Renal cortex interstitium (tissue), 11 donors: ENCODE measurements at regions not wholly inside any gene's neighbourhood (a gene's known extent, or its start where the extent isn't known, plus 50 kb on each side); places are given as distances from the start of the nearest gene placed in this dataset.

Experiments used
- DNase-seq, 11 donors: peaks; one replicate each; pipeline ENCODE4 v3.0.0-alpha.2; 2013; ENCODE audit warnings: low read depth in 9 of 11, low spot score in 4 of 11; ENCODE audit errors: extremely low read depth in 1 of 11

- DNase-seq = no peak
Observed at GRCh38 chr13:40208517-40208916, 457.9 kb downstream of the FOXO1 start.

GRCh38 chr13:40210865-40211585 lies 455.4 kb downstream of the FOXO1 start:
- DNase-seq = no peak

- no peak for DNase-seq
Observed at GRCh38 chr13:40211586-40211968, 454.9 kb downstream of the FOXO1 start.

- no peak for DNase-seq
Observed at GRCh38 chr13:40213779-40214178, 452.7 kb downstream of the FOXO1 start.

GRCh38 chr13:40215311-40215710 lies 451.1 kb downstream of the FOXO1 start:
- DNase-seq = no peak

- DNase-seq = no peak
Observed at GRCh38 chr13:40215747-40216146, 450.7 kb downstream of the FOXO1 start.

- no peak for DNase-seq
Observed at GRCh38 chr13:40217675-40218074, 448.8 kb downstream of the FOXO1 start.

GRCh38 chr13:40220299-40220935 lies 446.0 kb downstream of the FOXO1 start:
- DNase-seq = no peak

- no peak for DNase-seq
Observed at GRCh38 chr13:40221131-40221459, 445.3 kb downstream of the FOXO1 start.

- DNase-seq = peak in 1 of 11 donors; percentile 31
Observed at GRCh38 chr13:40221460-40222201, 444.8 kb downstream of the FOXO1 start.

GRCh38 chr13:40223585-40223984 lies 442.9 kb downstream of the FOXO1 start:
- no peak for DNase-seq

- no peak for DNase-seq
Observed at GRCh38 chr13:40228496-40228895, 437.9 kb downstream of the FOXO1 start.

GRCh38 chr13:40228990-40229389 lies 437.5 kb downstream of the FOXO1 start:
- no peak for DNase-seq

GRCh38 chr13:40230833-40231266 lies 435.6 kb downstream of the FOXO1 start:
- no peak for DNase-seq

- no peak for DNase-seq
Observed at GRCh38 chr13:40231311-40231710, 435.1 kb downstream of the FOXO1 start.

GRCh38 chr13:40231751-40232150 lies 434.7 kb downstream of the FOXO1 start:
- DNase-seq = no peak

GRCh38 chr13:40232311-40233040 lies 434.0 kb downstream of the FOXO1 start:
- DNase-seq = no peak

GRCh38 chr13:40233731-40234195 lies 432.7 kb downstream of the FOXO1 start:
- peak in 5 of 11 donors; percentile 23 to 39 (median 32) for DNase-seq

- no peak for DNase-seq
Observed at GRCh38 chr13:40235160-40235796, 431.2 kb downstream of the FOXO1 start.
